SHP77 treated with DMSO at 0.1 percent for 48 hours (cell line): ENCODE measurements at regions not wholly inside any gene's neighbourhood (a gene's known extent, or its start where the extent isn't known, plus 50 kb on each side); places are given as distances from the start of the nearest gene placed in this dataset.

Experiments used
- DNase-seq: peaks from one replicate; lab custom pipeline; 2025; lab: John Stamatoyannopoulos, UW

DNA sequence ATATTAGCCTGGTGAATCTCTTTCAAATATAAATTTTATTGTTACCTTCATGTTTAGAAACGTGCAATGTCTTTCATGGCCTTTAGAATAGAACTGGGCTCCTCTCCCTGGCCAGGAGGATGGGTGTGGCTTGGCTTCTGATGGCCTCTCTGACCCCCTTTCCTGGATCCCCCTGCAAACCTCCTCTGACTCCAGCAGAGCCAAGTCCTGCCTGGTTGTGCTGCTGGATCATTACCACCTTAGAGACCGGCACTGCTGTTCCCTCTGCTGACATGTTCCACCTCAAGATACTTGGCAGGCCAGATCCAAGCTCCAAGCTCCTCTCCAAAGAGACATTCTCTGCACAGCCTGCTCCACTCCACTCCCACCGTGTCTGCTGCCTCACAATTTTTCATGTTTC, 823.8 kb upstream of the HS6ST1 start:
- no peak for DNase-seq

- no peak for DNase-seq
Measured at GRCh38 chr2:129144082-129144791, 825.6 kb upstream of the HS6ST1 start.

GRCh38 chr2:129152514-129152913, 827.0 kb upstream of the RAB6C start:
- no peak for DNase-seq

DNA sequence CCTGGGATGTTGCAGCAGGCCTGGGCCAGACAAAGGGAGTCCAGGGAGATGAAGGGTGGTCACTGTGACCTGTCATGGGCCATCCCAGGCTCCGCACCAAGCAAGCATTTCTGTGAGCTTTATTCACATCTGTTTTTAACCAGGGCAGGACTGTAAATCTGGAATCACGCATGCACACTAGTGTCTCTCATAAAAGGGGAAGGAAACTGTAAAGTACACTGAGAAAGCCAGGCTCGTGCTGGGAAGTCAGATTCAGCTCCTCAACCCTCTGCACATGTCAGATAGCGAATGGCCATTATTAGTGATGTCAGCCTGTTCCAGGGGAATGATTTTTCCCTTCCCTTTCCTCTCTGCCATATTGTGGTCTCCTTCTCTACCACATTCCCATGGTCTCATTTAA, 818.6 kb upstream of the RAB6C start:
- DNase-seq: no peak

GRCh38 chr2:129164220-129164949, 815.1 kb upstream of the RAB6C start:
- no peak for DNase-seq

- DNase-seq: peak; percentile 8
Measured at GRCh38 chr2:129165006-129165405, 814.5 kb upstream of the RAB6C start.

DNA sequence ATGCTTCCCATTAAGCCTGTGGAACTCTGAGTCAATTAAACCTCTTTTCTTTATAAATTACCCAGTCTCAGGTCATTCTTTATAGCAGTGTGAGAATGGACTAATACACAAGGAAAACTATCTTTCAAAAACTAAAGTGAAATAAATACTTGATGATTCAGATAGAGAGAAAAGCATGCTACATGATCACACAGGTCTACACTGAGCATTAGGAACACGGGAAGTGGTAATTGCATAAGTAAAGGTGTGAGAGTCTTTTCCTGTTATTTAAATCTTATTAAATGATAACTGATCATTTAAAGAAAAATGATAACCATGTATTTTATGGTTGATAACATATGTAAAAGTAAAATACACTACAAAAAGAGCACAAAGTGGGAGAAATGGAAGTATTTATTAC, 812.0 kb upstream of the RAB6C start:
- DNase-seq: no peak

DNA sequence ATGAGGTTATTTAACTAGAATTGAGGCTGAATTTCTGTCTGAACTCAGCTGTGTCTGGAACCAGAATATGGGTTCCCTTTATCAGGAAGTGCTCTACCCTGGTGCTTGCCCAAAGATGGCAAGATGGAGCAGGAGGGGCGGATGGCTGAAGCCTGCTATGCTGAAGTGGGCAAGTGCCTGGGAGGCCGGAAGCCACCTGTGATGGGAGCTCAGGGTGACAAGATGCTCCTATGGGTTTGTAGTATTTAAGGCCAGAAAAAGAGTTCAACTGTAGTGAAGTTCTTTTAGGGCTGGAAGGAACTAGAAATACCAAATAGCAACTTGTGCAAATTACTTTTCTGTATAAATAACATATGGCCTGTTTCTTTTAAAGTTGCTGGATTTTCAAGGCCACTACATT, 808.9 kb upstream of the RAB6C start:
- no peak for DNase-seq

GRCh38 chr2:129174143-129174542, 805.3 kb upstream of the RAB6C start:
- DNase-seq: no peak

DNA sequence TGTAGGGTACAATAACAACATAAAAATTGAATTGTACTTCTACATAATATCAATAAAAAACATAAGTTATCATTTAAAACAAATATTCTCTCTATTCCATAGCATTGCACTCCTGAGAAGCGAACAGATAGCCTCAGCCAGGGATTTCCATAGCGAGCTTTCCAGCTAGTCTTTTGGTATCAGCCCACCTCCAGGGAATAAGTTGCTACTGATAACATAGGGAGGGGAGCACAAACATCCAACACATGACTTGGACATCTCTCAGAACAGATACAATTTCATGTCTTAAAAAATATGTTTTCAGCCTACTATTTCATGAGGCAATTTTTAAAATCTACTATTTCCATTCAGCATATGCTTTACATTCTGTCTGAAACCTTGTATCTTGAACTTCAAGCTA, 804.4 kb upstream of the RAB6C start:
- no peak for DNase-seq

- no peak for DNase-seq
Measured at GRCh38 chr2:129176375-129176774, 803.1 kb upstream of the RAB6C start.

DNA sequence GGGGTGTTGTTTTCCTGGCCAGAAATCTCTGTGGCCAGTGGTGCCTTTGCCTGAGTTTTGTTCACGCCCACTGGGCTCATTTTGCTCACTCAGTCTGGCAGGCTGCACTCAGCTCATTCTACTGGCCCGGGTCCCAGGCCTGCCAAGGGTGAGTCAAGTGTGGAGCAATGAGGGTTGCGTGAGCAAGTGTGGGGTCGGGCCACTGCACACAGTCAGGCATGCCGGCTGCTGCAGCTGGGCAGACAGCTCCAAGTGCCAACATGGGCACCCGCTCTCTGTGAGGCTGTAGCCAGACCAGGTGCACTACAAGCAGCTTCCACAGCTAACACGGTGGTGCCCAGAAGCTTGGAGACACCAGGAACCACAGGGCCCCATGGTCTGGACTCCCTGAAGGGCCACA, 801.1 kb upstream of the RAB6C start:
- peak; percentile 6 for DNase-seq

DNA sequence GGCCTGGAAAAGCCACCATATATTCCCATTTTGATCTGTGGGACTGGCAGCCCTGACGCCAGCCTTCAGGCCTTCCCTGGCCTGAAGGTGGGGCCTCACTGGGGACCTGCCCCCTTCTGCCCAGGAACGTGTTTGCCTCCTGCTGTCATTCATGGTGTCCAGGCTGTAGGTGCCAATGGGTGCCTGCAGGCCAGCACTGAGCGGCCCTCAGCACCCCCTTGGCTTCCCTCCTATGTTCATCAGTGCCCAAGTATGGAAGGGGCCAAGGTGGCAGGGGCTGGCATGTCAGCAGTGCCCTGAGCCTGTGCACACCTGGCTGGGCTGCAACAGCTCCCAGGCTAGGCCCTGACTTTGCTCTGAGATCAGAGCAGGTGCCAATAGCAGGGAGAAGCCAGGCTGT, 800.3 kb upstream of the RAB6C start:
- no peak for DNase-seq

- DNase-seq: no peak
Measured at GRCh38 chr2:129180124-129180716, 799.2 kb upstream of the RAB6C start.

DNA sequence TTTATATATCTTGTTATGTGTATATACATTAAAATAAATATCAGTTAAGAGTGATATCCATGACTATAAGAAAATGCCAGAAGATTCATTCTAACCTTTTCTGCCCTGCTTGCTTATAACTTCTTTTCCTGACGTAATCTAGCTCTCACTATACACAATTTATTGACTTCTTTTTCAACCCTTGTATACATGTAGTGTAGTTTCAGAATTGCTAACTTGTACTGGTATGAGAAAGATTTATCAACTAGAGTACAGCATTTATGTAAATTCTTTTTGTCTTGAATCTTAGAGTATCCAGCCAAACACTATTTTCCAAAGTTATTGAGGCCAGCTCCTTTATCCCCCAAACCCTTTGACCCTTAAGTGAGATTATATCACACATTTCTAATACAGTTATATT, 798.0 kb upstream of the RAB6C start:
- DNase-seq: no peak

DNA sequence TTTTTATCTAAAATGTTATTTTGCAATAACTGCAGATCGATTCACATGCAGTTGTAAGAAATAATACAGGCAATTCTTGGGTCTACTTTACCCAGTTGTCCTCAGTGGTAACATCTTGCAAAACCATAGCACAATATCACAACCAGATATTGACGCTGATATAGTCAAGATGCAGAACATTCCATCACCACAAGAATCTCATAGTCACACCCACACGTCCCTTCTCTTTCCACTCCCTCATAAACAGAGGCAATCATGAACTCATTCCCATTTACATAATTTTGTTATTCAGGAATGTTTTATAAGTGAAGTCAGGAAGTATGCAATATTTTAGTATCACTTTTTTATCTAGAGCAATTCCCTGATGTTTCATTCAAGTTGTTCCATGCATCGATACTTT, 797.5 kb upstream of the RAB6C start:
- DNase-seq: no peak

DNA sequence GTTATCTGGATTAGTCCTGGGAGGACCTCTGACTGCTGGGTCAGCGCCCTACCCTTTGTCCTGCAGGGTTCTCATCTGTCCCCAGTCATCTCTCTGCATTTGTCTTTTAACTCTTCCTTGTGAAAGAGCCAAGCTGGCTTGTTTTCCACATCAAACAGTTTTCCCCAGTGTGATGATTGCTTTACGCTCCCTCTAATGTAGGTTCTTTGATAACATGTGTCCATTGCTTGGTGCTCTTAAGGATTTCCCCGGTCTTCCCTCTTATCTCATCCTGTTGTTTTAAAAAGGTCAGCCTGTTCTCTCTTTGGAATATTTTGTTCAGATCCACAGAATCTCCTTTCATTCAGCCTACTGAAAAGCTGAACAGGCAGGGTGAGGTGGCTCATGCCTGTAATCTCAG, 792.1 kb upstream of the RAB6C start:
- no peak for DNase-seq

GRCh38 chr2:129188451-129188850, 791.0 kb upstream of the RAB6C start:
- no peak for DNase-seq

DNA sequence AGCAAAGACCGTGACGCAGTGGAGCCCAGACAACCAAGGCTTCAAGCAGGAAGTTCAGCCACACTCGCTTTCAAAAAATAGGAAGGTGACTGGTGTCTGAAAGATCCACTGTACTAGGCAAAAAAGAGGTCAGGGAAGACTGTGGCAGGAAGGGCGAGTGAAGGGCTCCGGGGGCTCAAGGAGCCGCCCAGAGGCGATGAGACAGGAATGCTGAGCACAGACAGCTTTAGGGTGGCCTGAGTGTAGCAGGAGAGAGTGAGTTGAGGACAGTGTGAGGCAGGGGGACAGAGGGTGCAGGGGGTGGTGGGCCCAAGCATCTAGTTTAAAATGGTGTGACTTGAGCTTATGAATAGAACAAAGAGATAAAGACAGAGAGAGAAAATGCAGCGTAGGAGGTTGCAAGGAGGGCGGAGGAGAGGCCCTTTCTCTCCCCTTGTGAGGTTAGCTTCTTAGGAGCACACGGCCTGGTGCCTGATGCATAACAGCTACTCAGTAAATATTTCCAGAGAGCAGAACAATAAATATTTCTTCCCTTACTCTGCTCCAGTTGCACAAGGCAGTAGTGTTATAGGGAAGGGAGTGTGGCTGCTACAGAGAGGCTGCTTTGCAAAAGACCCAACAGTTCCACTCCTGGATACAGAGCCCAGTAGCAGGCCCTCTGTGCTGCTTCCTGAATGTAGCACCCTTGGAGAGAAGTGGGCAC, 789.7 kb upstream of the RAB6C start:
- no peak for DNase-seq

DNA sequence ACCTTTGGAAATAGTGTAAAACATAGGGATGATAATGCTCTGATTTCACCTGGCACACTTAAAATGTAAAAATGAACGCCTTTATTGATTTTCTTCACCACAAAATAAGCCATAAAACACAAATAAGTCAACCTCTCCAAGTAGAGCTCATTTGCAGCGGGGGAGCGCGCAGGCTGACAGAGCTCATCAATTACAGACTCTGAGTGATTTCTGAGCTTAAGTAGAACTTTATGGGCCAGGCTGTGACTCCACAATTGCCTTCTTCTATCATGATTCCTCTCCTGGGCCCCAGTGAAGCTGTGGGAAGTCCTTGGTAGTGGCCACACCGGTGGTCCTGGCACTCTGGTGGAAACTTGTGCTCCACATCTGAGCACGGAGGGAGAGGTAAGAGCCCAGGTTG, 789.0 kb upstream of the RAB6C start:
- DNase-seq: no peak

DNA sequence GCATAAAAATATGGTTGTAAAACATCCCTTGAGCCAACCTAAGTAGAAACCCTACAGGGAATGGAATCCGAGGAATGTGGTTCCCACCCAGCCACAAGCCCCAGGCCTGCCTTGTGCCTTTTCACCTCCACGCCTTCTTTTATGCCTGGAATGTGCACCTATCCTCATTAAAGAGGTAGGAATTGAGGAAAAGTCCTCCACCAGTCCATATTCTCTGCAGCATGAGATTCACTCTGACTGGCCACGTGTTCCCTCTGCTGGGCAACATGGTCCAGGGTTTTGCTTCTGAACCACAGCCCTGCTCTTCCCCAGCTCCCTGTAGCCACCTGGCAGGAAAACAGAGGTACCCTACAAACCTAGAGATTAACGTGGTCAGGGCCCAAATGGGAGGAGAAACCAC, 787.9 kb upstream of the RAB6C start:
- DNase-seq: no peak

DNA sequence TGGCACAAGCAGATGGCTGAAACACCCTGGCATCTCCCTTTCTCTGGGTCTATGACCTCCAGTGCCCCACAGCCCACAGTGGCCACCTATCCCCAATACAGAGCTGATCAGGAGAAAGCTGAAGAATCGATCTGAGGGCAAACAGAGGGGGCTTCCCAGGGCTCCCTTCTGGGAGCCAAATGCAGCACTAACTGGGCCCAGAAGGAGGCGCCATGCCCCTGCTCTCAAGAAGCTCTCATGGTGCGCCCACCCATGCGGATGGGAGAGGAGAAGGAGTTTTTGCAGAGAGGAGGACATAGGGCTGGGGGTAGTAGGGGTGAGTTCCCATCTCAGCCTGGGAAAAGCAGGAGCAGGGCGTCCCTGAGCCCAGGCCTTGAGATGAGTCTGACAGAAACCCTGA, 787.3 kb upstream of the RAB6C start:
- no peak for DNase-seq

GRCh38 chr2:129192841-129193253, 786.6 kb upstream of the RAB6C start:
- no peak for DNase-seq
